ENCODE measurements at regions not wholly inside any gene's neighbourhood (a gene's known extent, or its start where the extent isn't known, plus 50 kb on each side); places are given as distances from the start of the nearest gene placed in this dataset.

- TF ChIP-seq CTCF (IDR thresholded peaks at IDR 0.05) (no peak), POLR2A (IDR thresholded peaks at IDR 0.05) (no peak), POLR2AphosphoS5 (IDR thresholded peaks at IDR 0.05) (no peak), EP300 (IDR thresholded peaks at IDR 0.05) (no peak)
These were observed 1385.0 kb downstream of the BRD1 start for GRCh38 chr22:48442663-48443062.
